Esophagus muscularis mucosa (tissue), 4 donors: ENCODE measurements at regions not wholly inside any gene's neighbourhood (a gene's known extent, or its start where the extent isn't known, plus 50 kb on each side); places are given as distances from the start of the nearest gene placed in this dataset.

Source experiments
- DNase-seq: peaks from one replicate; pipeline ENCODE4 v3.0.0-alpha.2; 2017; ENCODE audit errors: extremely low spot score
- H3K27ac ChIP-seq, 4 donors: fragments of 200-600 bp; sonication (generic); replicated peaks in 1 of 4; 1 replicate in 3 of 4; 2 replicates in 1 of 4; pipeline ENCODE4 v1.5.1; 2016 to 2019; ENCODE audit warnings: mild to moderate bottlenecking in 1 of 4
- H3K27me3 ChIP-seq, 4 donors: fragments of 200-600 bp; sonication (generic); one replicate each; pipeline versions ENCODE4 v1.5.1 to v1.6.0; 2016 to 2019
- H3K36me3 ChIP-seq, 4 donors: fragments of 200-600 bp; sonication (generic); one replicate each; pipeline ENCODE4 v1.5.1; 2016 to 2019
- H3K4me1 ChIP-seq, 4 donors: fragments of 200-600 bp; sonication (generic); one replicate each; pipeline ENCODE4 v1.5.1; 2016 to 2019
- H3K4me3 ChIP-seq, 4 donors: fragments of 200-600 bp; sonication (generic); 1 replicate in 2 of 4; 2 replicates in 2 of 4; pipeline ENCODE4 v1.5.1; 2016 to 2019; ENCODE audit warnings: mild to moderate bottlenecking in 4 of 4, moderate library complexity in 1 of 4
- H3K9me3 ChIP-seq, 4 donors: fragments of 200-600 bp; sonication (generic); 1 replicate in 3 of 4; 2 replicates in 1 of 4; pipeline ENCODE4 v1.5.1; 2016 to 2019
- CTCF ChIP-seq, 3 experiments: fragments of 200-600 bp in 2 of 3; fragments of 450-650 bp in 1 of 3; sonication (generic) in 2 of 3; IDR thresholded peaks; one replicate each; pipeline ENCODE4 v1.5.1; 2017 to 2019; ENCODE audit warnings: antibody characterized with exemption in 3 of 3, mild to moderate bottlenecking in 2 of 3, moderate library complexity in 1 of 3
- EP300 ChIP-seq: sonication (generic); formaldehyde crosslinking; IDR thresholded peaks from one replicate; pipeline ENCODE4 v1.6.1; 2017; ENCODE audit warnings: antibody characterized with exemption
- POLR2A ChIP-seq: fragments of 450-650 bp; IDR thresholded peaks from one replicate; pipeline ENCODE4 v1.6.1; 2017; ENCODE audit warnings: antibody characterized with exemption, moderate library complexity, mild to moderate bottlenecking, low read depth
- POLR2AphosphoS5 ChIP-seq, 2 donors: sonication (generic); formaldehyde crosslinking; IDR thresholded peaks; one replicate each; pipeline ENCODE4 v1.6.1; 2017; ENCODE audit warnings: antibody characterized with exemption in 2 of 2
- WGBS: methylation state at CpG from one replicate; pipeline ENCODE4 v1.1.5; 2018; 5-methylcytosine and 5-hydroxymethylcytosine counted together
- intact Hi-C: fragments of 100-400 bp; cut with DNase I; formaldehyde crosslinking; loops from one replicate; pipeline ENCODE4 v1.15.1; 2023

GRCh38 chr6:130730600-130730999, 96.6 kb upstream of the SMLR1 start:
- no peak for DNase-seq
- Histone ChIP-seq H3K27me3 (no peaks in the 10 kb centered on the region), H3K36me3 (no peaks in the 10 kb centered on the region), H3K4me3 (no peak overlapping the region), H3K9me3 (no peaks in the 10 kb centered on the region), H3K27ac (no peak overlapping the region), H3K4me1 (no peaks in the 10 kb centered on the region)
- TF ChIP-seq EP300 (no peak), POLR2A (no peak), POLR2AphosphoS5 (IDR thresholded peaks at IDR 0.05) (no peak), CTCF (IDR thresholded peaks at IDR 0.05) (no peak)
- intact Hi-C loops, result no loop called here

GRCh38 chr6:130734161-130734560, 93.0 kb upstream of the SMLR1 start:
- Histone ChIP-seq H3K36me3 (no peaks in the 10 kb centered on the region), H3K4me1 (no peaks in the 10 kb centered on the region), H3K4me3 (no peak overlapping the region), H3K9me3 (no peaks in the 10 kb centered on the region), H3K27me3 (no peaks in the 10 kb centered on the region), H3K27ac (no peak overlapping the region)
- no peak for DNase-seq
- WGBS, result 75% methylated on average over 3 of the region's 3 CpGs
- TF ChIP-seq CTCF (IDR thresholded peaks at IDR 0.05) (no peak), POLR2A (no peak), EP300 (no peak), POLR2AphosphoS5 (IDR thresholded peaks at IDR 0.05) (no peak)
- intact Hi-C loops, result no loop called here

GRCh38 chr6:130740308-130740707, 86.9 kb upstream of the SMLR1 start:
- Histone ChIP-seq H3K4me1 (no peaks in the 10 kb centered on the region), H3K27me3 (no peaks in the 10 kb centered on the region), H3K36me3 (no peaks in the 10 kb centered on the region), H3K27ac (no peak overlapping the region), H3K4me3 (no peak overlapping the region), H3K9me3 (no peaks in the 10 kb centered on the region)
- no peak for TF ChIP-seq POLR2AphosphoS5 (IDR thresholded peaks at IDR 0.05)
- no peak for TF ChIP-seq POLR2A
- no peak for TF ChIP-seq EP300
- no peak for TF ChIP-seq CTCF (IDR thresholded peaks at IDR 0.05)
- DNase-seq, result no peak
- intact Hi-C loops, result no loop called here

GRCh38 chr6:130742131-130742681, 85.0 kb upstream of the SMLR1 start:
- no peak for DNase-seq

More at GRCh38 chr6:130742131-130742681, 85.0 kb upstream of the SMLR1 start:
- 74% methylated on average over 7 of the region's 7 CpGs for WGBS
- no peak overlapping the region for H3K4me3 ChIP-seq
- H3K27ac ChIP-seq, result no peak overlapping the region
- intact Hi-C loops, result no loop called here
- H3K9me3 ChIP-seq, result no peaks in the 10 kb centered on the region
- H3K27me3 ChIP-seq, result no peaks in the 10 kb centered on the region
- no peak for TF ChIP-seq EP300
- no peak for TF ChIP-seq CTCF (IDR thresholded peaks at IDR 0.05)
- no peak for TF ChIP-seq POLR2AphosphoS5 (IDR thresholded peaks at IDR 0.05)
- no peak for TF ChIP-seq POLR2A
- no peaks in the 10 kb centered on the region for H3K4me1 ChIP-seq
- H3K36me3 ChIP-seq, result no peaks in the 10 kb centered on the region
